H9 (cell line): ENCODE measurements at regions not wholly inside any gene's neighbourhood (a gene's known extent, or its start where the extent isn't known, plus 50 kb on each side); places are given as distances from the start of the nearest gene placed in this dataset.

Experiments used
- DNase-seq: peaks from one replicate; pipeline ENCODE4 v3.0.0-alpha.2; 2017
- H2AFZ ChIP-seq: one replicate; pipeline ENCODE4 v1.6.1; 2013; ENCODE audit warnings: mild to moderate bottlenecking, low read length, control low read depth, moderate library complexity
- H2AK5ac ChIP-seq: 2 replicates; pipeline ENCODE4 v1.6.1; 2013; ENCODE audit warnings: low read length, control low read depth, mixed read lengths; ENCODE audit not compliant: insufficient read length
- H2BK120ac ChIP-seq: one replicate; pipeline ENCODE4 v1.6.1; 2013; ENCODE audit warnings: low read depth, mild to moderate bottlenecking, low read length, control low read depth, inconsistent platforms; ENCODE audit not compliant: poor library complexity, severe bottlenecking
- H2BK12ac ChIP-seq: 2 replicates; pipeline ENCODE4 v1.6.1; 2013; ENCODE audit warnings: low read length, control low read depth, mixed read lengths, low read depth; ENCODE audit not compliant: insufficient read length
- H2BK15ac ChIP-seq: 2 replicates; pipeline ENCODE4 v1.6.1; 2013; ENCODE audit warnings: low read depth, low read length, control low read depth
- H2BK20ac ChIP-seq: one replicate; pipeline ENCODE4 v1.6.1; 2013; ENCODE audit warnings: low read depth, mild to moderate bottlenecking, low read length, control low read depth, inconsistent platforms; ENCODE audit not compliant: poor library complexity, severe bottlenecking
- H2BK5ac ChIP-seq: 2 replicates; pipeline ENCODE4 v1.6.1; 2013; ENCODE audit warnings: low read length, control low read depth, mixed read lengths; ENCODE audit not compliant: insufficient read length
- H3K14ac ChIP-seq: 2 replicates; pipeline ENCODE4 v1.6.1; 2013; ENCODE audit warnings: low read length, control low read depth; ENCODE audit not compliant: insufficient read depth
- H3K18ac ChIP-seq: 2 replicates; pipeline ENCODE4 v1.6.1; 2013; ENCODE audit warnings: low read depth, mild to moderate bottlenecking, mixed read lengths, low read length, control low read depth; ENCODE audit not compliant: insufficient read length
- H3K23ac ChIP-seq: 2 replicates; pipeline ENCODE4 v1.6.1; 2013; ENCODE audit warnings: low read length, control low read depth, mixed read lengths, low read depth; ENCODE audit not compliant: insufficient read length
- H3K23me2 ChIP-seq: 2 replicates; pipeline ENCODE4 v1.6.1; 2013; ENCODE audit warnings: low read depth, mild to moderate bottlenecking, mixed read lengths, low read length, control low read depth; ENCODE audit not compliant: insufficient read length, poor library complexity, severe bottlenecking
- H3K27ac ChIP-seq: 2 replicates; pipeline ENCODE4 v1.5.1; 2013; ENCODE audit warnings: low read length, control low read depth, mixed read lengths, low read depth; ENCODE audit not compliant: insufficient read length
- H3K27me3 ChIP-seq: 2 replicates; pipeline ENCODE4 v1.6.1; 2013; ENCODE audit warnings: low read length, control low read depth, inconsistent platforms; ENCODE audit not compliant: insufficient read depth
- H3K4ac ChIP-seq: 2 replicates; pipeline ENCODE4 v1.6.1; 2013; ENCODE audit warnings: low read depth, mild to moderate bottlenecking, control low read depth, inconsistent platforms, low read length, moderate library complexity
- H3K4me1 ChIP-seq: 2 replicates; pipeline ENCODE4 v1.6.1; 2013; ENCODE audit warnings: low read length, control low read depth, inconsistent platforms; ENCODE audit not compliant: insufficient read depth
- H3K4me2 ChIP-seq: 2 replicates; pipeline ENCODE4 v1.6.1; 2013; ENCODE audit warnings: low read length, control low read depth, mixed read lengths; ENCODE audit not compliant: insufficient read length, insufficient read depth
- H3K56ac ChIP-seq: 2 replicates; pipeline ENCODE4 v1.6.1; 2013; ENCODE audit warnings: low read depth, mild to moderate bottlenecking, mixed read lengths, low read length, control low read depth; ENCODE audit not compliant: insufficient read length
- H3K79me1 ChIP-seq: 2 replicates; pipeline ENCODE4 v1.6.1; 2013; ENCODE audit warnings: low read depth, mild to moderate bottlenecking, moderate library complexity, low read length, control low read depth, inconsistent platforms; ENCODE audit not compliant: insufficient read depth, poor library complexity, severe bottlenecking
- H3K79me2 ChIP-seq: 2 replicates; pipeline ENCODE4 v1.6.1; 2013; ENCODE audit warnings: low read length, control low read depth, inconsistent platforms; ENCODE audit not compliant: insufficient read depth
- H3K9ac ChIP-seq: 2 replicates; pipeline ENCODE4 v1.6.1; 2013; ENCODE audit warnings: low read length, control low read depth, mixed read lengths; ENCODE audit not compliant: insufficient read length; ENCODE audit errors: extremely low read depth
- H3K9me3 ChIP-seq: one replicate; pipeline ENCODE4 v1.6.1; 2013; ENCODE audit warnings: low read depth, low read length, inconsistent platforms; ENCODE audit not compliant: control insufficient read depth
- H3T11ph ChIP-seq: one replicate; pipeline ENCODE4 v1.6.1; 2013; ENCODE audit warnings: mild to moderate bottlenecking, low read length, control low read depth, inconsistent platforms
- H4K20me1 ChIP-seq: one replicate; pipeline ENCODE4 v1.6.1; 2013; ENCODE audit not compliant: control insufficient read depth, insufficient read length, insufficient read depth
- H4K5ac ChIP-seq: 2 replicates; pipeline ENCODE4 v1.6.1; 2013; ENCODE audit warnings: low read depth, mild to moderate bottlenecking, mixed read lengths, low read length, control low read depth; ENCODE audit not compliant: insufficient read length
- H4K8ac ChIP-seq: replicated peaks from 2 replicates; pipeline ENCODE4 v1.6.1; 2013; ENCODE audit warnings: low read length, control low read depth, mixed read lengths, low read depth; ENCODE audit not compliant: insufficient read length
- H4K91ac ChIP-seq: 2 replicates; pipeline ENCODE4 v1.6.1; 2013; ENCODE audit warnings: low read depth, mild to moderate bottlenecking, moderate library complexity, mixed read lengths, low read length, control low read depth; ENCODE audit not compliant: insufficient read length
- H3K27ac Mint-ChIP-seq, 3 experiments: 2 replicates in 2 of 3; 3 replicates in 1 of 3; pipeline ENCODE4 v1.8.0; 2020 to 2021; ENCODE audit warnings: mixed read lengths in 3 of 3, mild to moderate bottlenecking in 1 of 3, moderate library complexity in 1 of 3
- H3K27me3 Mint-ChIP-seq: 2 replicates; pipeline ENCODE4 v1.8.0; 2021; ENCODE audit warnings: low read depth, mild to moderate bottlenecking, moderate library complexity, mixed read lengths
- H3K36me3 Mint-ChIP-seq, 3 experiments: 2 replicates in 2 of 3; 3 replicates in 1 of 3; pipeline ENCODE4 v1.8.0; 2020 to 2021; ENCODE audit warnings: low read depth in 3 of 3, mixed read lengths in 3 of 3; ENCODE audit not compliant: insufficient read depth in 1 of 3
- H3K4me1 Mint-ChIP-seq, 2 experiments: 2 replicates each; pipeline ENCODE4 v1.8.0; 2020; ENCODE audit warnings: mixed read lengths in 2 of 2
- H3K4me3 Mint-ChIP-seq, 2 experiments: 2 replicates in 1 of 2; 3 replicates in 1 of 2; pipeline ENCODE4 v1.8.0; 2020 to 2021; ENCODE audit warnings: mild to moderate bottlenecking in 2 of 2, mixed read lengths in 2 of 2, moderate library complexity in 1 of 2
- H3K9me3 Mint-ChIP-seq, 2 experiments: 2 replicates in 1 of 2; 3 replicates in 1 of 2; pipeline ENCODE4 v1.8.0; 2020; ENCODE audit warnings: mild to moderate bottlenecking in 2 of 2, mixed read lengths in 2 of 2, moderate library complexity in 1 of 2
- TF ChIP-seq, protein P1 (sequence below): fragments of 200-600 bp; sonication (generic); conservative IDR thresholded peaks from 3 replicates; pipeline ENCODE4 v1.8.0; 2021; ENCODE audit warnings: antibody characterized with exemption, mild to moderate bottlenecking

GRCh38 chr3:166569589-166569988 is 732.4 kb upstream of the BCHE start:
- Histone ChIP-seq H3K27me3 (no peaks in the 10 kb centered on the region), H3K23me2 (no peaks in the 10 kb centered on the region), H3T11ph (no peak overlapping the region), H3K4me2 (no peak overlapping the region), H3K4ac (no peak overlapping the region), H2BK20ac (no peak overlapping the region), H4K20me1 (no peaks in the 10 kb centered on the region), H3K56ac (no peak overlapping the region), H3K9me3 (peaks cover 8% of the 10 kb centered on the region), H3K4me1 (no peaks in the 10 kb centered on the region), H3K9ac (no peak overlapping the region), H3K18ac (no peak overlapping the region), H2BK120ac (no peak overlapping the region), H2BK5ac (no peak overlapping the region), H4K8ac (no peak overlapping the region), H2AFZ (no peak overlapping the region), H2AK5ac (no peak overlapping the region), H2BK12ac (no peak overlapping the region), H3K79me2 (no peaks in the 10 kb centered on the region), H3K14ac (no peak overlapping the region), H2BK15ac (no peak overlapping the region), H3K79me1 (no peaks in the 10 kb centered on the region), H4K5ac (no peak overlapping the region), H3K23ac (no peak overlapping the region), H3K27ac (no peak overlapping the region), H4K91ac (no peak overlapping the region)
- TF ChIP-seq, protein P1, sequence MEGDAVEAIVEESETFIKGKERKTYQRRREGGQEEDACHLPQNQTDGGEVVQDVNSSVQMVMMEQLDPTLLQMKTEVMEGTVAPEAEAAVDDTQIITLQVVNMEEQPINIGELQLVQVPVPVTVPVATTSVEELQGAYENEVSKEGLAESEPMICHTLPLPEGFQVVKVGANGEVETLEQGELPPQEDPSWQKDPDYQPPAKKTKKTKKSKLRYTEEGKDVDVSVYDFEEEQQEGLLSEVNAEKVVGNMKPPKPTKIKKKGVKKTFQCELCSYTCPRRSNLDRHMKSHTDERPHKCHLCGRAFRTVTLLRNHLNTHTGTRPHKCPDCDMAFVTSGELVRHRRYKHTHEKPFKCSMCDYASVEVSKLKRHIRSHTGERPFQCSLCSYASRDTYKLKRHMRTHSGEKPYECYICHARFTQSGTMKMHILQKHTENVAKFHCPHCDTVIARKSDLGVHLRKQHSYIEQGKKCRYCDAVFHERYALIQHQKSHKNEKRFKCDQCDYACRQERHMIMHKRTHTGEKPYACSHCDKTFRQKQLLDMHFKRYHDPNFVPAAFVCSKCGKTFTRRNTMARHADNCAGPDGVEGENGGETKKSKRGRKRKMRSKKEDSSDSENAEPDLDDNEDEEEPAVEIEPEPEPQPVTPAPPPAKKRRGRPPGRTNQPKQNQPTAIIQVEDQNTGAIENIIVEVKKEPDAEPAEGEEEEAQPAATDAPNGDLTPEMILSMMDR: no peak
- peaks cover 9 to 10% of the 10 kb centered on the region in 2 experiments for H3K9me3 Mint-ChIP-seq
- H3K27ac Mint-ChIP-seq: no peak overlapping the region
- H3K4me1 Mint-ChIP-seq: no peaks in the 10 kb centered on the region
- no peak overlapping the region for H3K4me3 Mint-ChIP-seq
- no peak for DNase-seq
- H3K36me3 Mint-ChIP-seq: peaks cover 0 to 8% (median 0%) of the 10 kb centered on the region in 3 experiments; a peak in 4 of 7 replicates
- H3K27me3 Mint-ChIP-seq: no peaks in the 10 kb centered on the region
